Keratinocyte (primary cell): ENCODE measurements at regions not wholly inside any gene's neighbourhood (a gene's known extent, or its start where the extent isn't known, plus 50 kb on each side); places are given as distances from the start of the nearest gene placed in this dataset.

Experiments
- DNase-seq: peaks from one replicate; pipeline ENCODE4 v3.0.0-alpha.2; 2011; ENCODE audit warnings: low read depth, missing footprints, low spot score
- FAIRE-seq: peaks from 2 replicates; lab custom pipeline; 2011; peaks lifted over from hg19 to GRCh38; lab: Jason Lieb, UNC
- H2AFZ ChIP-seq: 2 replicates; pipeline ENCODE4 v1.6.0; 2012; ENCODE audit warnings: low read length, control low read depth, inconsistent platforms; ENCODE audit not compliant: control insufficient read depth
- H3K27ac ChIP-seq: 2 replicates; pipeline ENCODE4 v1.5.1; 2011; ENCODE audit warnings: low read length; ENCODE audit not compliant: control insufficient read depth, insufficient read depth
- H3K27me3 ChIP-seq: 3 replicates; pipeline ENCODE4 v1.6.0; 2011; ENCODE audit warnings: low read length; ENCODE audit not compliant: control insufficient read depth, insufficient read depth; ENCODE audit errors: extremely low read depth
- H3K36me3 ChIP-seq, 2 experiments: 2 replicates in 1 of 2; 3 replicates in 1 of 2; pipeline ENCODE4 v1.5.1; 2011; ENCODE audit warnings: low read length in 2 of 2, mild to moderate bottlenecking in 1 of 2; ENCODE audit not compliant: control insufficient read depth in 2 of 2, insufficient read depth in 2 of 2; ENCODE audit errors: extremely low read depth in 1 of 2
- H3K4me1 ChIP-seq: 3 replicates; pipeline ENCODE4 v1.5.1; 2011; ENCODE audit warnings: low read length; ENCODE audit not compliant: control insufficient read depth, insufficient read depth; ENCODE audit errors: extremely low read depth
- H3K4me2 ChIP-seq: 3 replicates; pipeline ENCODE4 v1.6.0; 2011; ENCODE audit warnings: low read depth, low read length; ENCODE audit not compliant: control insufficient read depth, insufficient read depth; ENCODE audit errors: extremely low read depth
- H3K4me3 ChIP-seq, 3 experiments: fragments of 200-600 bp in 1 of 3; sonication (generic) in 1 of 3; 2 replicates in 2 of 3; 3 replicates in 1 of 3; pipeline ENCODE4 v1.5.1; 2011 to 2016; ENCODE audit warnings: low read length in 3 of 3, mild to moderate bottlenecking in 3 of 3, control low read depth in 2 of 3, inconsistent platforms in 1 of 3, low read depth in 1 of 3, mixed read lengths in 1 of 3, mixed run types in 1 of 3, moderate library complexity in 1 of 3; ENCODE audit not compliant: control insufficient read depth in 2 of 3, insufficient read depth in 2 of 3; ENCODE audit errors: extremely low read depth in 1 of 3
- H3K79me2 ChIP-seq: 2 replicates; pipeline ENCODE4 v1.6.0; 2012; ENCODE audit warnings: low read length; ENCODE audit not compliant: control insufficient read depth, insufficient read depth
- H3K9ac ChIP-seq: 3 replicates; pipeline ENCODE4 v1.6.0; 2011; ENCODE audit warnings: low read length; ENCODE audit not compliant: control insufficient read depth, insufficient read depth; ENCODE audit errors: extremely low read depth
- H3K9me1 ChIP-seq: 3 replicates; pipeline ENCODE4 v1.6.0; 2011; ENCODE audit warnings: low read length; ENCODE audit not compliant: control insufficient read depth, insufficient read depth; ENCODE audit errors: extremely low read depth
- H3K9me3 ChIP-seq: 2 replicates; pipeline ENCODE4 v1.5.1; 2012; ENCODE audit warnings: low read depth, low read length; ENCODE audit not compliant: control insufficient read depth
- H4K20me1 ChIP-seq: 3 replicates; pipeline ENCODE4 v1.6.0; 2011; ENCODE audit warnings: low read length; ENCODE audit not compliant: control insufficient read depth, insufficient read depth; ENCODE audit errors: extremely low read depth
- CTCF ChIP-seq, 3 experiments: IDR thresholded peaks in 1 of 3; conservative IDR thresholded peaks in 1 of 3; optimal IDR thresholded peaks in 1 of 3; 2 replicates in 2 of 3; 3 replicates in 1 of 3; pipeline versions ENCODE3 to v1.5.1; 2011; ENCODE audit warnings: low read length in 3 of 3, mild to moderate bottlenecking in 3 of 3, moderate library complexity in 2 of 3, control low read depth in 1 of 3, inconsistent platforms in 1 of 3; ENCODE audit not compliant: insufficient read depth in 2 of 3; ENCODE audit errors: extremely low read depth in 1 of 3
- EZH2 ChIP-seq: IDR thresholded peaks from one replicate; pipeline ENCODE4 v1.6.1; 2012; ENCODE audit warnings: inconsistent platforms, mild to moderate bottlenecking, low read length, moderate library complexity
- dilution Hi-C: fragments of 300-500 bp; cut with MboI; formaldehyde crosslinking; loops from one replicate; pipeline ENCODE4 v1.7.0; 2020; ENCODE audit warnings: low sequenced_read_pairs; ENCODE audit not compliant: extremely low pct_ligation_motif_present

- dilution Hi-C loops, result no loop called here
- no peaks in the 10 kb centered on the region for H3K79me2 ChIP-seq
- H3K4me3 ChIP-seq, result no peak overlapping the region
- no peaks in the 10 kb centered on the region for H3K9me1 ChIP-seq
- no peaks in the 10 kb centered on the region for H4K20me1 ChIP-seq
- no peak overlapping the region for H3K9ac ChIP-seq
- FAIRE-seq (no peak), DNase-seq (no peak)
- H3K9me3 ChIP-seq, result no peaks in the 10 kb centered on the region
- TF ChIP-seq EZH2, result no peak
- TF ChIP-seq CTCF (optimal IDR thresholded peaks at IDR 0.05 in 1 of 3, IDR thresholded peaks at IDR 0.05 in 1 of 3, conservative IDR thresholded peaks at IDR 0.05 in 1 of 3; ENCODE audit: extremely low read depth in 1 of 3, insufficient read depth in 2 of 3, low read length in 3 of 3), result no peak
- H3K27ac ChIP-seq, result no peak overlapping the region
- H3K4me1 ChIP-seq, result no peaks in the 10 kb centered on the region
- H3K36me3 ChIP-seq, result no peaks in the 10 kb centered on the region
- no peak overlapping the region for H3K4me2 ChIP-seq
- no peaks in the 10 kb centered on the region for H3K27me3 ChIP-seq
- H2AFZ ChIP-seq, result no peak overlapping the region
Measured at GRCh38 chr13:54836273-54836672, 1807.7 kb downstream of the OLFM4 start.

- no peaks in the 10 kb centered on the region for H3K9me1 ChIP-seq
- DNase-seq (no peak), FAIRE-seq (no peak)
- H3K4me2 ChIP-seq, result no peak overlapping the region
- H3K27ac ChIP-seq, result no peak overlapping the region
- H3K79me2 ChIP-seq, result no peaks in the 10 kb centered on the region
- no peak overlapping the region for H3K9ac ChIP-seq
- H3K4me3 ChIP-seq, result no peak overlapping the region
- no peaks in the 10 kb centered on the region for H3K36me3 ChIP-seq
- no peak overlapping the region for H2AFZ ChIP-seq
- dilution Hi-C loops, result no loop called here
- H3K9me3 ChIP-seq, result no peaks in the 10 kb centered on the region
- no peaks in the 10 kb centered on the region for H3K4me1 ChIP-seq
- no peaks in the 10 kb centered on the region for H3K27me3 ChIP-seq
- no peaks in the 10 kb centered on the region for H4K20me1 ChIP-seq
- TF ChIP-seq CTCF (optimal IDR thresholded peaks at IDR 0.05 in 1 of 3, IDR thresholded peaks at IDR 0.05 in 1 of 3, conservative IDR thresholded peaks at IDR 0.05 in 1 of 3; ENCODE audit: extremely low read depth in 1 of 3, insufficient read depth in 2 of 3, low read length in 3 of 3), result no peak
- TF ChIP-seq EZH2, result no peak
Measured at GRCh38 chr13:54841682-54842081, 1813.1 kb downstream of the OLFM4 start.
